ENCODE measurements at regions not wholly inside any gene's neighbourhood (a gene's known extent, or its start where the extent isn't known, plus 50 kb on each side); places are given as distances from the start of the nearest gene placed in this dataset.

- no peak for DNase-seq (ENCODE audit: insufficient read length, low spot score)
- FAIRE-seq = no peak
- TF ChIP-seq POLR2A (IDR thresholded peaks at IDR 0.05; ENCODE audit: low read depth, low read length) = no peak
These were observed 257.4 kb upstream of the NOVA1 start for GRCh38 chr14:26855077-26855753.

GRCh38 chr14:26856876-26857518 is 259.2 kb upstream of the NOVA1 start:
- TF ChIP-seq POLR2A (IDR thresholded peaks at IDR 0.05; ENCODE audit: low read depth, low read length) = no peak
- DNase-seq (ENCODE audit: insufficient read length, low spot score) (no peak), FAIRE-seq (no peak)

- no peak for FAIRE-seq
- no peak for TF ChIP-seq POLR2A (IDR thresholded peaks at IDR 0.05; ENCODE audit: low read depth, low read length)
- no peak for DNase-seq (ENCODE audit: insufficient read length, low spot score)
These were observed 261.6 kb upstream of the NOVA1 start for GRCh38 chr14:26859483-26859882.

- FAIRE-seq = no peak
- DNase-seq (ENCODE audit: insufficient read length, low spot score) = no peak
- no peak for TF ChIP-seq POLR2A (IDR thresholded peaks at IDR 0.05; ENCODE audit: low read depth, low read length)
These were observed 262.3 kb upstream of the NOVA1 start for GRCh38 chr14:26860111-26860510.

- FAIRE-seq (no peak), DNase-seq (ENCODE audit: insufficient read length, low spot score) (no peak)
- no peak for TF ChIP-seq POLR2A (IDR thresholded peaks at IDR 0.05; ENCODE audit: low read depth, low read length)
These were observed 265.9 kb upstream of the NOVA1 start for GRCh38 chr14:26863736-26864135.

GRCh38 chr14:26866721-26867120 is 268.9 kb upstream of the NOVA1 start:
- no peak for TF ChIP-seq POLR2A (IDR thresholded peaks at IDR 0.05; ENCODE audit: low read depth, low read length)
- FAIRE-seq (no peak), DNase-seq (ENCODE audit: insufficient read length, low spot score) (no peak)

- TF ChIP-seq POLR2A (IDR thresholded peaks at IDR 0.05; ENCODE audit: low read depth, low read length) = no peak
- FAIRE-seq = no peak
- DNase-seq (ENCODE audit: insufficient read length, low spot score) = no peak
These were observed 269.4 kb upstream of the NOVA1 start for GRCh38 chr14:26867171-26867757.

GRCh38 chr14:26870096-26870495 is 272.3 kb upstream of the NOVA1 start:
- FAIRE-seq (no peak), DNase-seq (ENCODE audit: insufficient read length, low spot score) (no peak)
- TF ChIP-seq POLR2A (IDR thresholded peaks at IDR 0.05; ENCODE audit: low read depth, low read length) = no peak

- no peak for TF ChIP-seq POLR2A (IDR thresholded peaks at IDR 0.05; ENCODE audit: low read depth, low read length)
- no peak for DNase-seq (ENCODE audit: insufficient read length, low spot score)
- no peak for FAIRE-seq
These were observed 273.1 kb upstream of the NOVA1 start for GRCh38 chr14:26870722-26871617.

GRCh38 chr14:26872515-26873361 is 274.9 kb upstream of the NOVA1 start:
- TF ChIP-seq POLR2A (IDR thresholded peaks at IDR 0.05; ENCODE audit: low read depth, low read length) = no peak
- DNase-seq (ENCODE audit: insufficient read length, low spot score) (no peak), FAIRE-seq (no peak)

- TF ChIP-seq POLR2A (IDR thresholded peaks at IDR 0.05; ENCODE audit: low read depth, low read length) = no peak
- no peak for DNase-seq (ENCODE audit: insufficient read length, low spot score)
- no peak for FAIRE-seq
These were observed 275.6 kb upstream of the NOVA1 start for GRCh38 chr14:26873362-26873960.

GRCh38 chr14:26887847-26888246 is 290.0 kb upstream of the NOVA1 start:
- FAIRE-seq (no peak), DNase-seq (ENCODE audit: insufficient read length, low spot score) (no peak)
- no peak for TF ChIP-seq POLR2A (IDR thresholded peaks at IDR 0.05; ENCODE audit: low read depth, low read length)

GRCh38 chr14:26888592-26888991 is 290.8 kb upstream of the NOVA1 start:
- TF ChIP-seq POLR2A (IDR thresholded peaks at IDR 0.05; ENCODE audit: low read depth, low read length) = no peak
- no peak for FAIRE-seq
- DNase-seq (ENCODE audit: insufficient read length, low spot score) = no peak

Data from H54 (cell line).